ENCODE measurements at regions not wholly inside any gene's neighbourhood (a gene's known extent, or its start where the extent isn't known, plus 50 kb on each side); places are given as distances from the start of the nearest gene placed in this dataset.

DNA sequence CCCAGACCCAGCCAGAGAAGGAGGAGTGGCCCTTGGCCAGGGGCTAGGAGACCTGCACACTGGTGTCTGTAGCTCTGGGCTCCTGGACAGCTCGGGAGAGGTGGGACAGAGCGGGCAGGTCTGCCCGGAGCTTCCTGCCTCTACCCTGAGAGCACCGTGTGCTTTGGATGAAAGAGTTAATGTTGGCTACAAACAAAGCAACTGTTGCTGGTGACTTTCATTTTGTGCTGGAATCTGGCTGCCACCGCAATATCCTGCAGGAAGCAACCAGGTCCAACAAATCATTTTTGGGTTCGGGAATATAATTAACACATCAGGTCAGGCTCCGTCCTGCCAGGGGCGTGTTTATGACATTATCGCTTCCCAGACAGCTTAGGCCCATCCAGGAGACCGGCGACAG lies 441.8 kb upstream of the MKI67 start (continued):
- no peak for TF ChIP-seq CTCF (IDR thresholded peaks at IDR 0.05 in 2 of 3, conservative IDR thresholded peaks at IDR 0.05 in 1 of 3; ENCODE audit: borderline replicate concordance in 1 of 3, insufficient read depth in 1 of 3, low read depth in 2 of 3, low read length in 2 of 3)
- no peak for TF ChIP-seq REST (IDR thresholded peaks at IDR 0.05; ENCODE audit: low read depth)
- TF ChIP-seq SP1 (IDR thresholded peaks at IDR 0.05; ENCODE audit: low read depth) = no peak

- intact Hi-C loops (cut with micrococcal nuclease) = no loop called here
- H3K4me2 ChIP-seq (ENCODE audit: low read length) = no peak overlapping the region
- H3K36me3 ChIP-seq (ENCODE audit: control insufficient read depth in 1 of 2, insufficient read depth in 2 of 2, low read length in 2 of 2) = no peaks in the 10 kb centered on the region
- H3K4me3 ChIP-seq (replicated peaks in 1 of 2; ENCODE audit: low read depth in 1 of 2, low read length in 2 of 2) = no peak overlapping the region
- no peaks in the 10 kb centered on the region for H4K20me1 ChIP-seq (ENCODE audit: insufficient read depth)
- no peak overlapping the region for H3K27ac ChIP-seq (ENCODE audit: low read depth, low read length)
- RAD21 ChIA-PET (ENCODE audit: low non-redundant PET in 1 of 2, low total read pairs in 2 of 2, uncharacterized antibody in 2 of 2, unreplicated experiment in 2 of 2) = no interaction called here
- no TSS peak for BruUV-seq (replicated peaks)
- H3K9me3 ChIP-seq (ENCODE audit: control insufficient read depth in 1 of 2, insufficient read depth in 1 of 2, low read depth in 1 of 2, low read length in 2 of 2) = no peaks in the 10 kb centered on the region
- H3K4me1 ChIP-seq (ENCODE audit: control insufficient read depth in 1 of 2, insufficient read depth in 2 of 2, low read length in 2 of 2) = no peaks in the 10 kb centered on the region
- CTCF ChIA-PET = no interaction called here
- TF ChIP-seq TCF7L2 (IDR thresholded peaks at IDR 0.05; ENCODE audit: borderline replicate concordance, extremely low read depth, insufficient read depth, insufficient read length) (no peak), CTCF (IDR thresholded peaks at IDR 0.05 in 2 of 3, conservative IDR thresholded peaks at IDR 0.05 in 1 of 3; ENCODE audit: borderline replicate concordance in 1 of 3, insufficient read depth in 1 of 3, low read depth in 2 of 3, low read length in 2 of 3) (no peak), ATF3 (IDR thresholded peaks at IDR 0.05) (no peak), RAD21 (IDR thresholded peaks at IDR 0.05; ENCODE audit: low read depth) (no peak)
- H3K9me2 ChIP-seq (ENCODE audit: insufficient read depth) = no peaks in the 10 kb centered on the region
- H3K79me2 ChIP-seq (ENCODE audit: insufficient read depth, low read length) = no peaks in the 10 kb centered on the region
- H3K9ac ChIP-seq (ENCODE audit: low read length) = no peak overlapping the region
- POLR2A ChIA-PET = no interaction called here
- ATAC-seq = no peak
- DNase-seq (ENCODE audit: low read depth, low spot score) = no peak
- H2AFZ ChIP-seq (ENCODE audit: low read depth, low read length, poor library complexity, severe bottlenecking) = no peak overlapping the region
- peaks cover 93% of the 10 kb centered on the region for H3K27me3 ChIP-seq (ENCODE audit: insufficient read depth, low read length)
Measured at GRCh38 chr10:128568491-128568890, 442.3 kb upstream of the MKI67 start.
